OCI-LY7 (cell line): ENCODE measurements at regions not wholly inside any gene's neighbourhood (a gene's known extent, or its start where the extent isn't known, plus 50 kb on each side); places are given as distances from the start of the nearest gene placed in this dataset.
A peak's percentile ranks its signal among the peaks of the same experiment; 100 is the strongest.

Experiments used
- CTCF ChIP-seq: fragments of 200-600 bp; sonication (generic); conservative IDR thresholded peaks from 2 replicates; pipeline ENCODE4 v1.5.1; 2014; ENCODE audit warnings: mild to moderate bottlenecking, antibody characterized with exemption, low read length, moderate library complexity, mixed read lengths
- EZH2phosphoT487 ChIP-seq: fragments of 200-600 bp; sonication (generic); IDR thresholded peaks from 2 replicates; pipeline ENCODE4 v1.6.1; 2018; ENCODE audit warnings: low read depth, borderline replicate concordance, mild to moderate bottlenecking, mixed run types, antibody characterized with exemption, low read length, moderate library complexity, mixed read lengths

GRCh38 chr17:5793157-5793556 is 208.8 kb upstream of the NLRP1 start:
- TF ChIP-seq CTCF (peak; percentile 69), EZH2phosphoT487 (no peak)
